ENCODE measurements at regions not wholly inside any gene's neighbourhood (a gene's known extent, or its start where the extent isn't known, plus 50 kb on each side); places are given as distances from the start of the nearest gene placed in this dataset.

- H3K9me1 ChIP-seq (ENCODE audit: control insufficient read depth, insufficient read depth, low read length), result no peaks in the 10 kb centered on the region
- BruUV-seq (replicated peaks), result no TSS peak
- H2AFZ ChIP-seq (ENCODE audit: low read depth, low read length), result no peak overlapping the region
- no peak overlapping the region for H3K4me2 ChIP-seq (ENCODE audit: insufficient read depth, low read length)
- H3K27ac ChIP-seq (ENCODE audit: extremely low read depth, low read depth, low read length), result no peak overlapping the region
- intact Hi-C loops (cut with micrococcal nuclease) (no loop called here), in situ Hi-C loops (cut with MboI) (no loop called here)
- H3K79me2 ChIP-seq (ENCODE audit: control insufficient read depth, insufficient read depth, low read length), result no peaks in the 10 kb centered on the region
- H3K9me3 ChIP-seq (replicated peaks; ENCODE audit: control insufficient read depth, insufficient read depth, low read depth, low read length), result no peaks in the 10 kb centered on the region
- no peak for ATAC-seq
- H3K27me3 ChIP-seq (ENCODE audit: control insufficient read depth in 2 of 2, insufficient read depth in 2 of 2, low read length in 2 of 2), result peaks cover 0 to 7% of the 10 kb centered on the region in 2 experiments; a peak in 1 of 5 replicates
- POLR2A ChIA-PET, result no interaction called here
- no peaks in the 10 kb centered on the region for H3K4me1 ChIP-seq (replicated peaks in 1 of 2; ENCODE audit: control insufficient read depth in 2 of 2, insufficient read depth in 2 of 2, low read length in 2 of 2)
- DNase-seq (ENCODE audit: extremely low read depth in 1 of 4, low spot score in 3 of 4), result no peak
- CTCF ChIA-PET (ENCODE audit: low intra/inter-chr PET ratio), result no interaction called here
- FAIRE-seq, result no peak
- no peak overlapping the region for H3K4me3 ChIP-seq
- no peaks in the 10 kb centered on the region for H4K20me1 ChIP-seq (replicated peaks; ENCODE audit: control insufficient read depth, insufficient read depth, low read length)
- no peak overlapping the region for H3K9ac ChIP-seq (ENCODE audit: insufficient read depth in 1 of 2, low read depth in 2 of 2, low read length in 2 of 2)
- 0% methylated on average over 4 of the region's 4 CpGs for WGBS (ENCODE audit: insufficient coverage, low coverage, missing lambda C conversion rate)
- no peaks in the 10 kb centered on the region for H3K36me3 ChIP-seq (ENCODE audit: control insufficient read depth, insufficient read depth, low read length)
- no peak for TF ChIP-seq ZNF324 (CRISPR knock-in tag; IDR thresholded peaks at IDR 0.05)
- no peak for TF ChIP-seq ZNF311 (CRISPR knock-in tag; IDR thresholded peaks at IDR 0.05)
- TF ChIP-seq PTTG1 (tag; IDR thresholded peaks at IDR 0.05; ENCODE audit: low read depth), result no peak
- no peak for TF ChIP-seq TEAD4 (IDR thresholded peaks at IDR 0.05; ENCODE audit: low read length)
- no peak for TF ChIP-seq TEAD4 (CRISPR knock-in tag; IDR thresholded peaks at IDR 0.05; ENCODE audit: borderline replicate concordance)
- no peak for TF ChIP-seq EZH2 (IDR thresholded peaks at IDR 0.05; ENCODE audit: borderline replicate concordance, low read depth, low read length)
- TF ChIP-seq CBX1 (IDR thresholded peaks at IDR 0.05; ENCODE audit: low read depth), result no peak
- no peak for TF ChIP-seq ZNF217 (CRISPR knock-in tag; IDR thresholded peaks at IDR 0.05)
- TF ChIP-seq ZFX (CRISPR knock-in tag; IDR thresholded peaks at IDR 0.05), result no peak
- TF ChIP-seq ZNF586 (CRISPR knock-in tag; conservative IDR thresholded peaks at IDR 0.05), result no peak
- no peak for TF ChIP-seq RAD51 (IDR thresholded peaks at IDR 0.05; ENCODE audit: borderline replicate concordance, low read depth)
- TF ChIP-seq RFX1 (IDR thresholded peaks at IDR 0.05), result no peak
- TF ChIP-seq NR0B1 (IDR thresholded peaks at IDR 0.05; ENCODE audit: partially characterized antibody), result no peak
- no peak for TF ChIP-seq ZNF780A (CRISPR knock-in tag; IDR thresholded peaks at IDR 0.05)
- TF ChIP-seq CUX1 (CRISPR knock-in tag; IDR thresholded peaks at IDR 0.05), result no peak
- no peak for TF ChIP-seq CHD4 (IDR thresholded peaks at IDR 0.05; ENCODE audit: insufficient read depth, insufficient replicate concordance, low read depth, low read length, poor library complexity, severe bottlenecking)
- no peak for TF ChIP-seq ZBED1 (IDR thresholded peaks at IDR 0.05)
- TF ChIP-seq PCBP2 (IDR thresholded peaks at IDR 0.05; ENCODE audit: low read depth, low read length, poor library complexity, severe bottlenecking), result no peak
Observed at GRCh38 chr10:4249841-4250586, 465.0 kb upstream of the KLF6 start.

Measured in K562 (cell line).